ENCODE measurements at regions not wholly inside any gene's neighbourhood (a gene's known extent, or its start where the extent isn't known, plus 50 kb on each side); places are given as distances from the start of the nearest gene placed in this dataset.

DNA sequence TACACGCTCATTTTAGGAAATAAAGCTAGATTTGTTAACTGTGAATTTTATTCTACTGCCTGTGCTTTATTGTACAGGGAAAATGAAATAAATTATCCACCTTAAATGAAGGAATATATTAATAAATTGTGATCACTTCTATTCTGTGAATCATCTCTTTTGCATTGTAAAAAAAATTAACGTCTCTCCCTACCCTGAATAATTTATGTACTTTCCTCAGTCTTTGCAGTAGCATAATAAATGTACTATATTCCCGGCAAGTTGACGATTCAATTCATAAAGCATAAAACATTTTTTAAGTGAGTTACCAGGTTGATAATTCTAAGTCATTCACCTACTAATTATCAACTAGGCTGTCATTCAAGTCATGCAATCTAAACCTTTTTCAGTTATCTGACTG is 1425.3 kb upstream of the CDH9 start:
- no peak overlapping the region for H3K4me3 ChIP-seq (ENCODE audit: low read depth, low read length)
- TF ChIP-seq, protein P1, sequence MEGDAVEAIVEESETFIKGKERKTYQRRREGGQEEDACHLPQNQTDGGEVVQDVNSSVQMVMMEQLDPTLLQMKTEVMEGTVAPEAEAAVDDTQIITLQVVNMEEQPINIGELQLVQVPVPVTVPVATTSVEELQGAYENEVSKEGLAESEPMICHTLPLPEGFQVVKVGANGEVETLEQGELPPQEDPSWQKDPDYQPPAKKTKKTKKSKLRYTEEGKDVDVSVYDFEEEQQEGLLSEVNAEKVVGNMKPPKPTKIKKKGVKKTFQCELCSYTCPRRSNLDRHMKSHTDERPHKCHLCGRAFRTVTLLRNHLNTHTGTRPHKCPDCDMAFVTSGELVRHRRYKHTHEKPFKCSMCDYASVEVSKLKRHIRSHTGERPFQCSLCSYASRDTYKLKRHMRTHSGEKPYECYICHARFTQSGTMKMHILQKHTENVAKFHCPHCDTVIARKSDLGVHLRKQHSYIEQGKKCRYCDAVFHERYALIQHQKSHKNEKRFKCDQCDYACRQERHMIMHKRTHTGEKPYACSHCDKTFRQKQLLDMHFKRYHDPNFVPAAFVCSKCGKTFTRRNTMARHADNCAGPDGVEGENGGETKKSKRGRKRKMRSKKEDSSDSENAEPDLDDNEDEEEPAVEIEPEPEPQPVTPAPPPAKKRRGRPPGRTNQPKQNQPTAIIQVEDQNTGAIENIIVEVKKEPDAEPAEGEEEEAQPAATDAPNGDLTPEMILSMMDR (IDR thresholded peaks at IDR 0.05; ENCODE audit: low read depth, low read length): no peak

DNA sequence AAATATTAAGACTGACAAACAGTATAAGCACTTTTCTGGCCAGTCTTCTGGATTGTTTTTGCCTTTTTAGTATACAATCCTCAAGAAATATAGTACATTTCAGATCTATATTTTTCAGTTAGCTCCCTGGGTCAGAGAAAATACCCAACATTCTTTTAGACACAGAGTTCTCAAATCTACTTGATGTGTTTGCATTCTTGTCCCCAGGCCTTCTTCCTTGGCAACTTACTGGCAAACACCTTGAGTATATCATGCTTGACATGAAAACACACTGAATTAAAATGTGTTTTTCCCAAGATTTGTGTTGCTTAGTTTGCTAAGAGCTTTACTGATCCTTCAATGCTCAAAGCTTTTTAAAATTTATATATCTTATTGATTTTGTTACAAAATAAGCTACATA is 1413.1 kb upstream of the CDH9 start:
- TF ChIP-seq, protein P1 (IDR thresholded peaks at IDR 0.05; ENCODE audit: low read depth, low read length): no peak
- H3K4me3 ChIP-seq (ENCODE audit: low read depth, low read length): no peak overlapping the region

DNA sequence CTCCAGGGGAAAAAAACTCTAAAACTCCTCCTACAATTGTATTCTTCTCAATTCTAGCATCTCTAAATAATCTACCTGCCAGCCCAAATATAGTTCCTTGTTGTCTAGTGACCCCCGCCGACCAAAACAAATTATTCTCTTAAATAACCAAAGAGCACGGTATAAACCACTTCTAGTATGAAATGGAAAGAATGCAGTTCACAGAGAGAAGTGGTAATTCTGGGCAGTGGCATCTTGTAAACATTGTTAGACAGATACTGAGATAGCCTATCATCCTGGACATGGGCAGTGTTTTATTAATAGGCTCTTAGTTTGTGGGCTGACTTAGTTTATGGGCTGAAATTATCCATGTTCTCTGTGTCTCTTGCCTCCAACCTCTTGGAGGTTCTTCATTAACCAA is 1412.6 kb upstream of the CDH9 start:
- TF ChIP-seq, protein P1 (IDR thresholded peaks at IDR 0.05; ENCODE audit: low read depth, low read length): no peak
- H3K4me3 ChIP-seq (ENCODE audit: low read depth, low read length): no peak overlapping the region

DNA sequence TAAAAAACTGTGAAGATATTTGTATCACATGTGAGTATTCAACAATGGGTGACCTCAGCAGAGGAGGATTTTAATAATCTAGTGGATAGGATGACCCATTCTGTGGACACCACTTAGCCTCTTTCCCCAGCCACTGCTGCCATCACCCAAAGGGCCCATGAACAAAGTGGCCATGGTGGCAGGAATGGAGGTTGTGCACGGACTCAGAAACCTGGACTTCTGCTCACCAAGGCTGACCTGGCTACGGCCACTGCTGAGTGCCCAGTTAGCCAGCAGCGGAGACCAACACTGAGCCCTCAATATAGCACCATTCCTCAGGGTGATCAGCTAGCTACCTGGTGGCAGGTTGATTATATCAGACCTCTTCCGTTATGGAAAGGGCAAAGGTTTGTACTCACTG is 1410.4 kb upstream of the CDH9 start:
- TF ChIP-seq, protein P1 (IDR thresholded peaks at IDR 0.05; ENCODE audit: low read depth, low read length): no peak
- no peak overlapping the region for H3K4me3 ChIP-seq (ENCODE audit: low read depth, low read length)

DNA sequence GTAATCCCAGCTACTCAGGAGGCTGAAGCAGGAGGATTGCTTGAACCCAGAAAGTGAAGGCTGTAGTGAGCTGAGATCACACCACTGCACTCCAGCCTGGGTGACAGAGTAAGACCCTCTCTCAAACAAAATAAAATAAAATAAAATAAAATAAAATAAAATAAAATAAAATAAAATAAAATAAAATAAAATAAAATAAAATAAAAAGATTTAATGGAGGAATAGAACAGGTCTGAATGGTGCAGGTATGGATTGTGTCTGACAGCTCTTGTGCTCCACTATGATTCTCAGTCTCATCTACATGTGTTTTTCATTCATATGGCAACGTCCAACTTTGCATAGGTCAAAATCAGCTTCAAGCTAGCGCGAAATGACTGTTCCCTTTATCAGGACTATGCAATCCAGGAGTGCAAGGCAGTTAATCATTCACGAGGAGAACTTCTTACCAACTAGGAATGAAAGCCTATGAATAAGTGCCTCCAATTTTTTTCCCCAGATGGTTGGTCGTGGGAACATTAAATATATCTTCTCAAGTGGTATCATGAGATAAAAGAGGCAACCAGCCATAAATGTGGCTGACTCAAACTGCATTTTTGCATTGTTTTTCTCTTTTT is 1392.3 kb upstream of the CDH9 start:
- TF ChIP-seq, protein P1 (IDR thresholded peaks at IDR 0.05; ENCODE audit: low read depth, low read length): no peak
- no peak overlapping the region for H3K4me3 ChIP-seq (ENCODE audit: low read depth, low read length)

DNA sequence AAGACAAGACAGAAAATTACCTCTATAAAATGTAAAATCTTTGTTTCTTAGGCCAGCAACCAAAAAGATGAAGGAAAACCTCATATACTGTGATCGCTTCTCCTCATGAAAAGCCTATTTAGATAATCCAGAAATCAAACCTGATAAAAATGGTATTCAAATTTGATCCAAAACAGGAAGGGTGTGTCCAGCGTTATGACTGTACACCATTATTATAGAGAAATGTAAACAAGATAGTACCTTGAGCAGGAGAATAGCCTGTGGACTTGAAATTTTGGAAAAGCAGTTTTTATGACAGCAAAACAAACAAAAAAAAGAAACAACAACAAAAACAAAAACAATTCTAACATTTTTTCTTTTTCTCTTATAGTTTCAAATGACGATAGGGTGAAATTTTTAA is 1382.8 kb upstream of the CDH9 start:
- no peak overlapping the region for H3K4me3 ChIP-seq (ENCODE audit: low read depth, low read length)
- TF ChIP-seq, protein P1 (IDR thresholded peaks at IDR 0.05; ENCODE audit: low read depth, low read length): no peak

DNA sequence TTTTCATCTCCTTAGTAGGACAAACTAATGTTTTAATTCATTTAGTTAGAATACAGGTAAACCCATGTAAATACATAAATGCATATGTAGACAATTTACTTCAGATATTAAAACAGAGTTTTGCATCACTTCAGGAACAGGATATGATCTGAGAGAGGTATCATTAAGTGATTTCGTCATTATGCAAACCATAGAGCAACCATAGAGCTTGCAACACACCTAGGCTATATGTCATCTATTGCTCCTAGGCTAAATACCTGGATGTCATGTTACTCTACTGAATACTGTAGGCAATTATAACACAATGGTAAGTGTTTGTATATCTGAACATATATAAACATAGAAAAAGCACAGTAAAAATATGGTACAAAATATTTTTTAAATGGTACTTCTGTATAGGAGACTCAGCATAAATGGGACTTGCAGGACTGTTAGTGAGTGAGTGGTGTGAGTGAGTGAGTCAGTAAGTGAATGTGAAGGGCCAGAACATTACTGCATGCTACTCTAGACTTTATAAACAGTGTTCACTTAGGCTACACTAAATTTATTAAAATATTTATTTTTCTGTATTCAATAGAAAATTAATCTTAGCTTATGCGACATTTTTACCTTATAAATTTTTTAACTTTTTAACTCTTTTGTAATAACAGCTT is 1377.5 kb upstream of the CDH9 start:
- TF ChIP-seq, protein P1 (IDR thresholded peaks at IDR 0.05; ENCODE audit: low read depth, low read length): no peak

More for the DNA sequence above, 1377.5 kb upstream of the CDH9 start:
- no peak overlapping the region for H3K4me3 ChIP-seq (ENCODE audit: low read depth, low read length)

All from WI38 (cell line).